T-helper 9 cell (primary cell): ENCODE measurements at regions not wholly inside any gene's neighbourhood (a gene's known extent, or its start where the extent isn't known, plus 50 kb on each side); places are given as distances from the start of the nearest gene placed in this dataset.
A peak's percentile ranks its signal among the peaks of the same experiment; 100 is the strongest.
"Not testable (repeated sequence)": the region's sequence is repeated elsewhere in the genome, so short reads cannot be mapped to it uniquely, and the experiment has no call there.

Experiments
- DNase-seq: peaks from one replicate; pipeline ENCODE4 v3.0.0-alpha.2; 2020

- no peak for DNase-seq
Observed at GRCh38 chr21:35556536-35556935, 503.8 kb downstream of the SETD4 start.

- DNase-seq: not testable (repeated sequence)
Observed at GRCh38 chr21:35552483-35552882, 503.4 kb upstream of the RUNX1 start.

- no peak for DNase-seq
Observed at GRCh38 chr21:35548904-35549615, 500.0 kb upstream of the RUNX1 start.

GRCh38 chr21:35547946-35548774, 499.1 kb upstream of the RUNX1 start:
- DNase-seq: no peak

- DNase-seq: no peak
Observed at GRCh38 chr21:35543746-35544145, 494.6 kb upstream of the RUNX1 start.

- no peak for DNase-seq
Observed at GRCh38 chr21:35540950-35541638, 492.0 kb upstream of the RUNX1 start.

GRCh38 chr21:35538386-35538785, 489.3 kb upstream of the RUNX1 start:
- no peak for DNase-seq

GRCh38 chr21:35537604-35538003, 488.5 kb upstream of the RUNX1 start:
- no peak for DNase-seq

GRCh38 chr21:35533893-35534292, 484.8 kb upstream of the RUNX1 start:
- DNase-seq: no peak

- no peak for DNase-seq
Observed at GRCh38 chr21:35530766-35531165, 481.7 kb upstream of the RUNX1 start.

GRCh38 chr21:35529171-35529863, 480.2 kb upstream of the RUNX1 start:
- no peak for DNase-seq

GRCh38 chr21:35528116-35529042, 479.3 kb upstream of the RUNX1 start:
- DNase-seq: peak; percentile 4

- no peak for DNase-seq
Observed at GRCh38 chr21:35527358-35527757, 478.3 kb upstream of the RUNX1 start.

- no peak for DNase-seq
Observed at GRCh38 chr21:35525443-35525842, 476.3 kb upstream of the RUNX1 start.

GRCh38 chr21:35521852-35522505, 472.9 kb upstream of the RUNX1 start:
- no peak for DNase-seq

- no peak for DNase-seq
Observed at GRCh38 chr21:35521293-35521692, 472.2 kb upstream of the RUNX1 start.

GRCh38 chr21:35520856-35521255, 471.8 kb upstream of the RUNX1 start:
- no peak for DNase-seq

- DNase-seq: no peak
Observed at GRCh38 chr21:35520302-35520701, 471.2 kb upstream of the RUNX1 start.

- no peak for DNase-seq
Observed at GRCh38 chr21:35517865-35518264, 468.8 kb upstream of the RUNX1 start.

GRCh38 chr21:35516292-35516691, 467.2 kb upstream of the RUNX1 start:
- not testable (repeated sequence) for DNase-seq

- DNase-seq: no peak
Observed at GRCh38 chr21:35512346-35512745, 463.2 kb upstream of the RUNX1 start.
